Stimulated activated memory B cell treated with anti-CD40 and anti-IgM and Interleukin-4, amounts not matched to agents 10 μg/mL and 1 μg/mL and 100 μg/mL, for 72 hours (primary cell): ENCODE measurements at regions not wholly inside any gene's neighbourhood (a gene's known extent, or its start where the extent isn't known, plus 50 kb on each side); places are given as distances from the start of the nearest gene placed in this dataset.
"Not testable (repeated sequence)": the region's sequence is repeated elsewhere in the genome, so short reads cannot be mapped to it uniquely, and the experiment has no call there.

Experiments
- ATAC-seq: fragments of 150-1000 bp; cut with Tn5 transposase; 2 replicates; pipeline ENCODE4 v1.10.0; 2021
- H3K27ac Mint-ChIP-seq: one replicate; pipeline ENCODE4 v1.8.0; 2022; ENCODE audit warnings: mild to moderate bottlenecking, mixed read lengths
- H3K27me3 Mint-ChIP-seq: one replicate; pipeline ENCODE4 v1.8.0; 2022; ENCODE audit warnings: mixed read lengths
- H3K36me3 Mint-ChIP-seq: one replicate; pipeline ENCODE4 v1.8.0; 2022; ENCODE audit warnings: mixed read lengths
- H3K4me1 Mint-ChIP-seq: one replicate; pipeline ENCODE4 v1.8.0; 2022; ENCODE audit warnings: mixed read lengths
- H3K4me3 Mint-ChIP-seq: one replicate; pipeline ENCODE4 v1.8.0; 2022; ENCODE audit warnings: mild to moderate bottlenecking, moderate library complexity, mixed read lengths
- H3K9me3 Mint-ChIP-seq: one replicate; pipeline ENCODE4 v1.8.0; 2022; ENCODE audit warnings: mixed read lengths

DNA sequence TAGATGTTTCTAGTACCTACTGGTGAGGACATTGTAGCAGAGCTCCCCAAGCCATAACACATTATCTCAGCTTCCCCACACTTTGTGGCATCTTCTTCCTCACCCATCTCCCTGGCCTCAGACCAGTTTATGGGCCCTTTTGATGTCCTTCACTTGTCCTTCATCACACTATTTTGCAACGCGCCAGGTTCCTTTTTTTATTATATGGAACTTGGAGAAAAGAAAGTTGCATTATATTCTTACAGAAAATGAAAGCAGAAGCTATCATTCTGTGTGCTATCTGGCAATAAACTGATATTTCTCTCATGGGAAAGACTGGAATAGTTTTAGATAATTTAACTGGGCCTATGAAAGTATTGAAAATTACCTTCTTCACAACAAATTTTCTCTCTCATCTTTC, 196.9 kb upstream of the ETV3 start:
- Mint-ChIP-seq H3K27me3 (peaks cover 22% of the 10 kb centered on the region), H3K4me1 (no peaks in the 10 kb centered on the region), H3K36me3 (no peaks in the 10 kb centered on the region), H3K9me3 (peaks cover 8% of the 10 kb centered on the region), H3K4me3 (no peak overlapping the region), H3K27ac (no peak overlapping the region)
- no peak for ATAC-seq

DNA sequence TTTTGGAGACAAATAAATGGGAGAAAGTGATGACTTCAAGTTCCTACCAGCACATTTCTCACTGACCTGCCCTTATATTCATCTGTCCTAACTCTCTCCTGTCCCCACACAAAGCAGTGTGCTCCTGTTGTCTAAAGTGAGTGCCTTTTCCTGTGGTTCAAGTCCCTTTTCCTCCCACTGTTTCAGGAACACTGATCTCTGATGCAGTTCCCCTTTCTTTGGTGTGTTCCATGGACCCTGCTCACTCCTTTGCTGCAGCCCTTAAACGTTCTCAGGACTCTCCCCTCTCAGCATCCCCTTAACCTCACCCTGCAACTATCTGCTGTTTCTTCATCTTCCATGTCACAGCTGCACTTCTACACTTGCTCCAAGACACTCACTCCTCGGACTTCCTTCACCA, 195.8 kb upstream of the ETV3 start:
- Mint-ChIP-seq H3K27me3 (peaks cover 14% of the 10 kb centered on the region), H3K27ac (no peak overlapping the region), H3K36me3 (no peaks in the 10 kb centered on the region), H3K9me3 (peaks cover 8% of the 10 kb centered on the region), H3K4me1 (no peaks in the 10 kb centered on the region), H3K4me3 (no peak overlapping the region)
- no peak for ATAC-seq

DNA sequence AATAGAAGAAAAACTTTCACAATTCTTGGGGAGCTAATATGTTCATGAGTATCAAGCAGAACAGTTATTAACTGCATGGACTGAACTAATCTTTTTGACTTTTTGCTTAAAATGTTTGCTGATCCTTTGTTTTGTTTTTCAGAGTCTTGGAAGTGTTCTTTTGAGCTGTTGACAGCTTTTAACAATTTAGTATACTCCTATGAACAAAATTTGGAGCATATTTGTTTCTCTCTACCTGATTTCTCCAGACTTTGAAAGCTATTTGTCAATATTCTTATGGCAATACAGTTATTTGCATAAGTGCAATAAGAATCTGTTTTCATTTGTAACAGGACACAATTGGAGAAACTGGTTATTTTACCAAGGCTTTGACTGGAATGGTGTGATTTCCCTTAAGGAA, 192.0 kb upstream of the ETV3 start:
- not testable (repeated sequence) for ATAC-seq, H3K4me1 Mint-ChIP-seq, H3K9me3 Mint-ChIP-seq, H3K27ac Mint-ChIP-seq, H3K36me3 Mint-ChIP-seq, H3K4me3 Mint-ChIP-seq
- H3K27me3 Mint-ChIP-seq: peaks cover 27% of the 10 kb centered on the region

DNA sequence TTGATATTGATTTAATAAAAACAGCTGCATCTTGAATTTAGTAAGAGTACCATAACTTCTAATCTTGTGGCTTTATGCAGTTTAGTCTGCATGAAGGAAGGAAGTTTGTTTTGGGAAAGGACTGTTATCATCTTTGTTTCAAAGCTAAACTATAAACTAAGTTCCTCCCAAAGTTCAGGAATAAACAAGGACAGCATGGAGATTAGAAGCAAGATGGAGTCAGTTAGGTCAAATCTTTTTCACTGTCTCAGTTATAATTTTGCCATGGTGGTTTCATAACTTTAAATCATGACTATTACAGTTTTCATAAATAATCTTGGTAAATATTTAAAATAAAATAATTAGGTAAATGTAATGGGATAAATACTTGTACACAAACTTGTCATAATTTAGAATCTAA, 189.9 kb upstream of the ETV3 start:
- ATAC-seq, H3K4me1 Mint-ChIP-seq, H3K36me3 Mint-ChIP-seq, H3K27ac Mint-ChIP-seq, H3K4me3 Mint-ChIP-seq: not testable (repeated sequence)
- H3K9me3 Mint-ChIP-seq: peaks cover 11% of the 10 kb centered on the region
- H3K27me3 Mint-ChIP-seq: peaks cover 34% of the 10 kb centered on the region

DNA sequence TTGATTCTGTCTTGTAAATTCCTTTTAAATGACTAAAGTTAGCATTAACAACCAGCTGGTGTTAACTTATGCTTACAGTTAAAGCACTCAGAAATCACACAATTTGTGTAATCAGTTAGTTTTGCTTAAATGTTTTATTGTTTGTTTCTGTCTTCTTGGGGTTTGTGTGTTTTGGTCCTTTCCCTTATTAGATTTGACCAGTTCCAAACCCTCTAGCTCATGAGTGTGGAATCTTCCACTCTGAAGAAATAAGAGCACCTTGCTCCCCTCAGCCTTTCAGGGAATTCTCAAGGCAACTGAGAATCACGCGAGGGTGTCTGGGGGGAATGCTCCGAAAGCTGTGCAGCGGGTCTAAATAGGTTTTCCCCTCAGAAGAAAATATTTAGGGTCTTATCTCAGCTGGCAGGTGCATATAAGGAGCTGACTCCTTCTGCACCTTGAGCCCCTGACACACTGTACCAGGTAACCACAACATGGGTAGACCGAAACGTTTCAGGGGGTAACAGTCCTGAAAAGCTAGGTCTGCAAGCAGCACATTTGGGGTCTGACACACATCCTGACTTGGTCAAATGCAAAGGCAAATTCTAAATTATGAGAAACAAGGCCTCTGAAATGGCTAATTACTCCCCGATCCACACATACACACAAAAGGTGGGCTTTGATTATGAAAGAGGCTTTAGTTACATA, 188.1 kb upstream of the ETV3 start:
- H3K4me3 Mint-ChIP-seq: no peak overlapping the region
- H3K36me3 Mint-ChIP-seq: no peaks in the 10 kb centered on the region
- no peaks in the 10 kb centered on the region for H3K4me1 Mint-ChIP-seq
- ATAC-seq: no peak
- H3K27ac Mint-ChIP-seq: no peak overlapping the region
- peaks cover 52% of the 10 kb centered on the region for H3K27me3 Mint-ChIP-seq
- H3K9me3 Mint-ChIP-seq: peaks cover 17% of the 10 kb centered on the region

DNA sequence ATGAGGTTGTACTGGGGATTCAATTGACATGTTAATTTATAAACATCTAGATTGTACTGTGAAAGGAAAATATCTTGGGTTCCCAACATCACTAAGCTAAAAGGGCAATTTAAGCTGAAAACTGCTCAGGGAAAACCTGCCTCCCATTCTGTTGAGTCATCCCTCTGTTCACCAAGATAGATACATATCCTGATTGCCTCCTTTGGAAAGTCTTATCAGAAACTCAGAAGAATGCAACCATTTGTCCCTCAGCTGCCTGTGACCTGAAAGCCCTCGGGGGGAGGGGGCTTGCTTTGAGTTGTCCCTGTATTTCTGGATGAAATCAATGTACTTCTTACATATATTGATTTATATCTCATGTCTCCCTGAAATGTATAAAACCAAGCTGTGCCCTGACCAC, 187.0 kb upstream of the ETV3 start:
- peaks cover 12% of the 10 kb centered on the region for H3K9me3 Mint-ChIP-seq
- no peaks in the 10 kb centered on the region for H3K36me3 Mint-ChIP-seq
- no peaks in the 10 kb centered on the region for H3K4me1 Mint-ChIP-seq
- H3K27me3 Mint-ChIP-seq: peaks cover 60% of the 10 kb centered on the region
- no peak overlapping the region for H3K27ac Mint-ChIP-seq
- H3K4me3 Mint-ChIP-seq: no peak overlapping the region
- no peak for ATAC-seq

DNA sequence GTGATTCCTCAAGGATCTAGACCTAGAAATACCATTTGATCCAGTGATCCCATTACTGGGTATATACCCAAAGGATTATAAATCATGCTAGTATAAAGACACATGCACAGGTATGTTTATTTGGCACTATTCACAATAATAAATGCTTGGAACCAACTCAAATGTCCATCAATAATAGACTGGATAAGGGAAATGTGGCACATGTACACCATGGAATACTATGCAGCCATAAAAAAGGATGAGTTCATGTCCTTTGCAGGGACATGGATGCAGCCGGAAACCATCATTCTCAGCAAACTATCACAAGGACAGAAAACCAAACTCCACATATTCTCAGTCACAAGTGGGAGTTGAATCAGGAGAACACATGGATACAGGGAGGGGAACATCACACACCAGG, 183.8 kb upstream of the ETV3 start:
- not testable (repeated sequence) for H3K4me1 Mint-ChIP-seq, H3K27ac Mint-ChIP-seq, H3K36me3 Mint-ChIP-seq, H3K4me3 Mint-ChIP-seq, ATAC-seq
- H3K9me3 Mint-ChIP-seq: peaks cover 29% of the 10 kb centered on the region
- peaks cover 62% of the 10 kb centered on the region for H3K27me3 Mint-ChIP-seq

DNA sequence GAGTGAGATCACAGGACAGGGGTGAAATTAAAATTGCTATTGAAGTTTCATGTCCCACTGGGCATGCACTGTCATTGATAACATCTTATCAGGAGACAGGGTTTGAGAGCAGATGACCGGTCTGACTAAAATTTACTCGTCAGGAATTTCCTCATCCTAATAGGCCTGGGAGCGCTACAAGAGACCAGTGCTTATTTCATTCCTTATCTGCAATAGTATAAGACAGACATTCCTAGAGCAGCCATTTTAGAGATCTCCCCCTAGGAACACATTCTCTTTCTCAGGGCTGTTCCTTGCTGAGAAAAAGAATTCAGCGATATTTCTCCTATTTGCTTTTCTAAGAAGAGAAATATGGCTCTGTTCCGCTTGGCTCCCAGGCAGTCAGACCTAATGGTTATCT, 181.4 kb upstream of the ETV3 start:
- Mint-ChIP-seq H3K27ac (no peak overlapping the region), H3K9me3 (peaks cover 31% of the 10 kb centered on the region), H3K4me1 (no peaks in the 10 kb centered on the region), H3K36me3 (peaks cover 6% of the 10 kb centered on the region), H3K27me3 (peaks cover 67% of the 10 kb centered on the region), H3K4me3 (no peak overlapping the region)
- no peak for ATAC-seq

DNA sequence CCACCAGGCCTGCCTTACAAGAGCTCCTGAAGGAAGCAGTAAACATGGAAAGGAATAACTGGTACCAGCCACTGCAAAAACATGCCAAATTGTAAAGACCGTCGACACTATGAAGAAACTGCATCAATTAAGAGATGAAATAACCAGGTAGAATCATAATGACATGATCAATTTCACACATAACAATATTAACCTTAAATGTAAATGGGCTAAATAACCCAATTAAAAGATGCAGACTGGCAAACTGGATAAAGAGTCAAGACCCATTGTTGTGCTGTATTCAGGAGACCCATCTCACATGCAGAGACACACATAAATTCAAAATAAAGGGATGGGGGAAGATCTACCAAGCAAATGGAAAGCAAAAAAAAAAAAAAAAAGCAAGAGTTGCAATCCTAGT, 179.0 kb upstream of the ETV3 start:
- not testable (repeated sequence) for ATAC-seq, H3K36me3 Mint-ChIP-seq, H3K4me3 Mint-ChIP-seq, H3K4me1 Mint-ChIP-seq, H3K27ac Mint-ChIP-seq
- H3K9me3 Mint-ChIP-seq: peaks cover 29% of the 10 kb centered on the region
- H3K27me3 Mint-ChIP-seq: peaks cover 61% of the 10 kb centered on the region

DNA sequence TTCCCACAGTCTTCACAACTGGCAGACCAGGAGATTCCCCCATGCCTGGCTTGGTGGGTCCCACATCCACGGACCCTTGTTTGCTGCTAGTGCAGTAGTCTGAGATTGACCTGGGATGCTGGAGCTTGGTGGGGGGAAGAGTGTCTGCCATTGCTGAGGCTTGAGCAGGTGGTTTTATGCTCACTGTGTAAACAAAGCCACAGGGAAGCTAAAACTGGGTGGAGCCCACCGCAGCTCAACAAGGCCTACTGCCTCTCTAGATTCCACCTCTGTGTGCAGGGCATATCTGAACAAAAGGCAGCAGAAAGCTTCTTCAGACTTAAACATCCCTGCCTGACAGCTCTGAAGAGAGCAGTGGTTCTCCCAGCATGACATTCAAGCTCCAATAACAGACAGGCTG, 177.3 kb upstream of the ETV3 start:
- Mint-ChIP-seq H3K27ac (no peak overlapping the region), H3K27me3 (peaks cover 61% of the 10 kb centered on the region)

DNA sequence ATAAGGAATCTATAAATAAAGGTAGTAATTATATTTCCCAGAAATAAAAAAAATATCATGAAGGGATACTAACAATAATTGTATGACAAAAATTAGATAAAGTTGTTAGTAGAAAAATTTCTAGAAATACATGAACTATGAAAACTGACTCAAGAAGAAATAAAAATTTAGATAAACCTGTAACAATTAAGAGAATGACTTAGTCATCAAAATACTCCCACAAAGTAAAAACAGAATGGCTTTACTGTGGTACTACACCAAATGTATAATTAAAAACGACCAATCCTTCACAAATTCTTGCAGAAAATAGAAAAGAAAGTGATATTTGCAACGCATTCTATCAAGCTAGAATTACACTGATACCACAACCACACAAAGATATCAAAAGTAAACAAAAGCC, 176.2 kb upstream of the ETV3 start:
- H3K4me3 Mint-ChIP-seq: no peak overlapping the region
- no peak overlapping the region for H3K27ac Mint-ChIP-seq
- peaks cover 72% of the 10 kb centered on the region for H3K27me3 Mint-ChIP-seq
- ATAC-seq: no peak
- peaks cover under 1% of the 10 kb centered on the region for H3K4me1 Mint-ChIP-seq
- H3K9me3 Mint-ChIP-seq: peaks cover 21% of the 10 kb centered on the region
- H3K36me3 Mint-ChIP-seq: peaks cover 6% of the 10 kb centered on the region

More for the DNA sequence above, 177.3 kb upstream of the ETV3 start:
- Mint-ChIP-seq H3K4me1 (no peaks in the 10 kb centered on the region), H3K4me3 (no peak overlapping the region), H3K9me3 (peaks cover 24% of the 10 kb centered on the region), H3K36me3 (peaks cover 6% of the 10 kb centered on the region)
- ATAC-seq: no peak

DNA sequence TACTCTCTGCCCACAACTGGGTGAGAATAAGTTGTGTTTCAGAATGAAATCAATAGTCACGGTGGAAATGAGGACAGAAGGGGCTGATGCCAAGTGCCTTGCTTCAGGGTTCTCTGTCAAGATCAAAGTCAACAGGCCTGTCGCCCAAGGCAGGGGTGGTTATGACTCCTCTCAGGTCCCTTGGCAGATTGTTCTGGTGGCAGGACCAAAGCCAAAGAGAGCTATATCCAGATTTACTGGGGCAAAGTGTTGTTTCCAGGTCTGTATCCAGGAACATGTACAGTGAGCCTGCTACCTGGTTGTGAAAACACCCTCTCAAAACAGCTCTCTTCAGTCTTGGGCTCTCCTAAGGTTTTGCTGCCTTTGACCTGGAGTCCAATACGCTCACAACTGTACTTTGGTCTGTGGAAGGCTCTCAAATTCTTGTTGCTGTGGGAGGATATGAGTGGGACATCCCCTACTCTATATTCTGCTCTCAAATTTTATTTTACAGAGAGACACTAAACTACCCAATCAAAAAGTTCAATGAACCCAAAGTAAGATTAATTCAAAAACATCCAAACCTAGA, 175.1 kb upstream of the ETV3 start:
- H3K4me3 Mint-ChIP-seq: no peak overlapping the region
- H3K27me3 Mint-ChIP-seq: peaks cover 79% of the 10 kb centered on the region
- H3K27ac Mint-ChIP-seq: no peak overlapping the region
- peaks cover 17% of the 10 kb centered on the region for H3K9me3 Mint-ChIP-seq
- peaks cover 6% of the 10 kb centered on the region for H3K36me3 Mint-ChIP-seq
- no peak for ATAC-seq
- peaks cover 11% of the 10 kb centered on the region for H3K4me1 Mint-ChIP-seq

DNA sequence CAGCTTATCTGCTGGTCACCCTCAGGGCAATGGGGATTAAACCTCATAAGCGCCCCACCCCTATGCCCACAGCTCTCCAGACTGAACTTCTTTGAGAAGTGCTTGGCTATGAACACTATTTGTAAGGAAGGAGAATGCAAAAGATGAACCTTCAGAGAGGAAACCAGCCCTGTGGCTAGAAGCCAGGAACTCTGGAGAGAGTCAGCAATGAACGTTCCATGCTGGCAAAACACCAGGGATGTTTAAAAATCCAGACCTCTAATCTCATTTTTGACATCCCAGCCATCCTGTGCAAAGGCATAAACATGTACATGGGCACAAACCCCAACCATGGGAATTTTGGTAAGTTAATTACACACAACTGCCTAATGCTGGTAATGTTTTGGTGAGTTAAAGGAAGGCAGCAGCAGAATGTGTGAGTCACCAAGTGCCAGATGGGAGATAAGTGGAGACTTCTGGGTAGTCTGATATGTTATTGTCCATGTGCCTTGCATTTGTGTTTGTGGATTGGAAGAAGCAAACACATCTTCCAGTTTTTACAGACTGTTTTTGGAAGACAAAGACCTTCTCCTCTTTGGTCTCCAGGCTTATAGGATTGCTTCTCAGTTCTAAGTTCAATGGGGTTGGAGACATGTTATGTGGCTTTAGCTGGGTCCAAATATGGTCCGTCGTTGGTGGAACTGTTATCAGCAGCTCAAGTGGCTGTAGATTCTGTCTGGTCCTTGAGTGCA, 174.1 kb upstream of the ETV3 start:
- no peak overlapping the region for H3K4me3 Mint-ChIP-seq
- ATAC-seq: no peak
- peaks cover 6% of the 10 kb centered on the region for H3K36me3 Mint-ChIP-seq
- H3K4me1 Mint-ChIP-seq: peaks cover 21% of the 10 kb centered on the region
- H3K27ac Mint-ChIP-seq: no peak overlapping the region
- peaks cover 9% of the 10 kb centered on the region for H3K9me3 Mint-ChIP-seq
- peaks cover 79% of the 10 kb centered on the region for H3K27me3 Mint-ChIP-seq

DNA sequence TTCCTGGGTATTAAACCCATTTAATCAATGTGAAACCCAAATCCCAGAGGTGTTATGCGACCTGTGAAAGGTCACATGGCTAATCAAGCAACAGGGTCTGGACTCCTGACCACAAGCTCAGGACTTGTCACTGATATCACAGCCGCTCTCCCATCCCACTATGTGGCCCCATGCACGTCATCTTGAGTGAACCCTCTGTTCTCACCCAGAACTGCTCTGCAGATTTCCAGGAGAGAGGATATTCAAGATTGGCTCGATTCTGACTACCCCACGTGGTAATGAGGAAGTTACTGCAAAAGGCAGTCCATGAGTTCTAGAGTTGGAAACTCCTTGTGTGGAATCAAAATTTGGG, 173.5 kb upstream of the ETV3 start:
- peaks cover 7% of the 10 kb centered on the region for H3K9me3 Mint-ChIP-seq
- H3K27ac Mint-ChIP-seq: no peak overlapping the region
- H3K27me3 Mint-ChIP-seq: peaks cover 74% of the 10 kb centered on the region
- H3K4me3 Mint-ChIP-seq: no peak overlapping the region
- ATAC-seq: no peak
- peaks cover 26% of the 10 kb centered on the region for H3K4me1 Mint-ChIP-seq
- H3K36me3 Mint-ChIP-seq: peaks cover 5% of the 10 kb centered on the region

DNA sequence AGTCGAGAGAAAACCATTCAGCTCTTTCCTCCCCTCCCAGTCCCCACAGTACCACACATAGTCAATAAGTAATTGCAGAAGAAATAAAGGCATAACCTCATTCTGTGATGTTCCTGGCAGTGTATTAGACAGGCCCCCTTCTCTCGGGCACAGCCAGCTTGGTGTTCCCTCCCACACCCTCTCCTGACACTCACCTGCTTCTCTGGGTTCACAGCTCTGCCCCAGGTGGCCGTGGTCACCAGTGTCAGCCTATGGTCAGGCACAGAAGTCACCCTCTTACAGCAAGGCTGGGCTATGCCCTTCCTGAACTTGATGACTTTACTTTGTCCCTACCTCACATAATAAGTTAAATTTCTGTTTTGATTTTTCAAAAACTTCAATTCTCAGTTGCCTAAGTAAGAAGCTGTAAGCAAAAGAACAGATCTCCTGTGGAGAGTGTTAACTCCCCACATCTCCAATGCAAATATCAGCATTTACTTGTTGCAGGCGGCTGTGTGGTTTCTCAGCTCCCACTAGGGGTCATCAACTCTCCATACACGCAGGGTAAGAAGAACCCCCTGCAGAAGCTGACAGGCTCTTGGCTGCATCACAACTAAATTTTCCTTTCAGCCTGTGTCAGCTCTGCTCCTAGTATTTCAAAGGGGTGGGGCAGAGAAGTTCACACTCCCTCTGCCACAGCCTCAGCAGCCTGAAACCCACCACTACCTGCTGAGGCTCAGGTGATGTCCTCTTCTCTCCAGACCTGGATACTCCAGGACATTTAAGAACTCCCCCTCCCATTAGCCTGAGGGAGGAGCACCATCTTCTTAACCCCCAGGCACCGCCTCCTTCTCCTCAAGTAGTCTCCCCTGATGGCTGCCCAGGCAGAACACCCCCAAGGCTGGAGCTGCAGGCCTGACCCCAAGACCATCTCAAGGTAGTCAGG, 172.9 kb upstream of the ETV3 start:
- H3K36me3 Mint-ChIP-seq, H3K27ac Mint-ChIP-seq, H3K4me3 Mint-ChIP-seq, H3K9me3 Mint-ChIP-seq: not testable (repeated sequence)
- Mint-ChIP-seq H3K4me1 (peaks cover 28% of the 10 kb centered on the region), H3K27me3 (peaks cover 68% of the 10 kb centered on the region)
- ATAC-seq: peak; percentile 60
